ENCODE measurements at regions not wholly inside any gene's neighbourhood (a gene's known extent, or its start where the extent isn't known, plus 50 kb on each side); places are given as distances from the start of the nearest gene placed in this dataset.
"Not testable (repeated sequence)": the region's sequence is repeated elsewhere in the genome, so short reads cannot be mapped to it uniquely, and the experiment has no call there.

- ATAC-seq (ENCODE audit: low read depth in 2 of 2) (no peak), DNase-seq (no peak)
- Mint-ChIP-seq H3K27me3 (no peaks in the 10 kb centered on the region), H3K36me3 (no peaks in the 10 kb centered on the region), H3K4me1 (no peaks in the 10 kb centered on the region), H3K9me3 (peaks cover 4 to 21% (median 11%) of the 10 kb centered on the region in 7 donors), H3K4me3 (no peak overlapping the region), H3K27ac (no peak overlapping the region)
- H3K4me3 ChIP-seq (ENCODE audit: low read depth, low read length): no peak overlapping the region
- H3K36me3 ChIP-seq (ENCODE audit: control insufficient read depth, insufficient read depth, low read length): no peaks in the 10 kb centered on the region
- peaks cover 3 to 12% of the 10 kb centered on the region in 2 experiments for H3K9me3 ChIP-seq (ENCODE audit: control insufficient read depth in 2 of 2, low read length in 2 of 2)
- H3K27ac ChIP-seq (ENCODE audit: insufficient read depth, low read length, poor library complexity, severe bottlenecking): no peak overlapping the region
- no peaks in the 10 kb centered on the region for H3K27me3 ChIP-seq (ENCODE audit: control insufficient read depth, insufficient read depth, low read length)
- H3K4me1 ChIP-seq (ENCODE audit: control insufficient read depth, insufficient read depth, low read length, poor library complexity, severe bottlenecking): no peaks in the 10 kb centered on the region
Measured at GRCh38 chr9:81071108-81071507, 618.2 kb downstream of the TLE1 start.

- Mint-ChIP-seq H3K4me3 (no peak overlapping the region), H3K9me3 (peaks cover 4 to 24% (median 11%) of the 10 kb centered on the region in 7 donors), H3K4me1 (no peaks in the 10 kb centered on the region), H3K27ac (peak overlapping the region in 1 of 3 donors; percentile 64), H3K36me3 (no peaks in the 10 kb centered on the region), H3K27me3 (no peaks in the 10 kb centered on the region)
- H3K36me3 ChIP-seq (ENCODE audit: control insufficient read depth, insufficient read depth, low read length): no peaks in the 10 kb centered on the region
- peaks cover 3 to 12% of the 10 kb centered on the region in 2 experiments for H3K9me3 ChIP-seq (ENCODE audit: control insufficient read depth in 2 of 2, low read length in 2 of 2)
- DNase-seq: no peak
- H3K4me3 ChIP-seq (ENCODE audit: low read depth, low read length): no peak overlapping the region
- no peak for ATAC-seq (ENCODE audit: low read depth in 2 of 2)
- H3K4me1 ChIP-seq (ENCODE audit: control insufficient read depth, insufficient read depth, low read length, poor library complexity, severe bottlenecking): no peaks in the 10 kb centered on the region
- no peaks in the 10 kb centered on the region for H3K27me3 ChIP-seq (ENCODE audit: control insufficient read depth, insufficient read depth, low read length)
- no peak overlapping the region for H3K27ac ChIP-seq (ENCODE audit: insufficient read depth, low read length, poor library complexity, severe bottlenecking)
Measured at GRCh38 chr9:81070689-81071088, 618.7 kb downstream of the TLE1 start.

DNA sequence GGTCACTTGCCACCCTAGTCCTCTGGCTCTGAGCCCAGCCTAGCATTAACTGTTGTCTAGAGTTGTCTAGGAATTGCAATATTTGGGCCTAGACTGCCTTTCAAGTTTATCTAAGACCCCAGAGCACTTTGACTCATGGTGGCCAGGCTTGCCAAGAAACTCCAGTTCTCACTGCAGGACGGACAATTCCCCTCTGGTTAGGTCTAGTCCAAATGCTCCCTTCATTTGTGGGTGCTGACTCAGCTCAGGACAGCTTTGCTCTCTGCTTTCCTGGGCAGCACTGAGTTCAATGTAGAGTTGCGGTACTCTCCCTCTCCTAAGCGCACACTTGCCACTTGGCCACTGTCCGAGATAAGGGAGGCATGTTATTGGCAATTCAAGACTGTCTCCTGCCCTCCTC lies 619.4 kb downstream of the TLE1 start:
- no peak for DNase-seq
- H3K36me3 Mint-ChIP-seq: no peaks in the 10 kb centered on the region

GRCh38 chr9:81069038-81069795 lies 620.1 kb downstream of the TLE1 start:
- Mint-ChIP-seq H3K9me3 (peaks cover 5 to 24% (median 11%) of the 10 kb centered on the region in 7 donors), H3K27me3 (no peaks in the 10 kb centered on the region), H3K4me1 (no peaks in the 10 kb centered on the region), H3K36me3 (no peaks in the 10 kb centered on the region), H3K4me3 (no peak overlapping the region), H3K27ac (no peak overlapping the region)
- H3K4me1 ChIP-seq (ENCODE audit: control insufficient read depth, insufficient read depth, low read length, poor library complexity, severe bottlenecking): no peaks in the 10 kb centered on the region
- peaks cover 3 to 12% of the 10 kb centered on the region in 2 experiments for H3K9me3 ChIP-seq (ENCODE audit: control insufficient read depth in 2 of 2, low read length in 2 of 2)
- no peaks in the 10 kb centered on the region for H3K36me3 ChIP-seq (ENCODE audit: control insufficient read depth, insufficient read depth, low read length)
- no peak overlapping the region for H3K27ac ChIP-seq (ENCODE audit: insufficient read depth, low read length, poor library complexity, severe bottlenecking)
- no peak overlapping the region for H3K4me3 ChIP-seq (ENCODE audit: low read depth, low read length)
- no peak for DNase-seq
- no peak for ATAC-seq (ENCODE audit: low read depth in 2 of 2)
- no peaks in the 10 kb centered on the region for H3K27me3 ChIP-seq (ENCODE audit: control insufficient read depth, insufficient read depth, low read length)

More for the DNA sequence above, 619.4 kb downstream of the TLE1 start:
- Mint-ChIP-seq H3K9me3 (peaks cover 5 to 24% (median 11%) of the 10 kb centered on the region in 7 donors), H3K4me1 (no peaks in the 10 kb centered on the region), H3K4me3 (no peak overlapping the region), H3K27me3 (no peaks in the 10 kb centered on the region), H3K27ac (no peak overlapping the region)
- Histone ChIP-seq H3K27ac (ENCODE audit: insufficient read depth, low read length, poor library complexity, severe bottlenecking) (no peak overlapping the region), H3K27me3 (ENCODE audit: control insufficient read depth, insufficient read depth, low read length) (no peaks in the 10 kb centered on the region), H3K36me3 (ENCODE audit: control insufficient read depth, insufficient read depth, low read length) (no peaks in the 10 kb centered on the region), H3K4me3 (ENCODE audit: low read depth, low read length) (no peak overlapping the region), H3K4me1 (ENCODE audit: control insufficient read depth, insufficient read depth, low read length, poor library complexity, severe bottlenecking) (no peaks in the 10 kb centered on the region), H3K9me3 (ENCODE audit: control insufficient read depth in 2 of 2, low read length in 2 of 2) (peaks cover 3 to 12% of the 10 kb centered on the region in 2 experiments)
- ATAC-seq (ENCODE audit: low read depth in 2 of 2): no peak

GRCh38 chr9:81062995-81063394 lies 626.4 kb downstream of the TLE1 start:
- not testable (repeated sequence) for ATAC-seq (ENCODE audit: low read depth in 2 of 2); H3K36me3 Mint-ChIP-seq
- peaks cover 3 to 36% (median 12%) of the 10 kb centered on the region in 7 donors for H3K9me3 Mint-ChIP-seq

GRCh38 chr9:81058782-81059181 lies 630.6 kb downstream of the TLE1 start:
- no peaks in the 10 kb centered on the region for H3K4me1 ChIP-seq (ENCODE audit: control insufficient read depth, insufficient read depth, low read length, poor library complexity, severe bottlenecking)
- ATAC-seq (ENCODE audit: low read depth in 2 of 2) (no peak), DNase-seq (no peak)
- H3K4me3 Mint-ChIP-seq: no peak overlapping the region
- H3K4me3 ChIP-seq (ENCODE audit: low read depth, low read length): no peak overlapping the region
- H3K36me3 Mint-ChIP-seq: no peaks in the 10 kb centered on the region
- H3K9me3 Mint-ChIP-seq: peaks cover 0 to 19% (median 10%) of the 10 kb centered on the region in 7 donors
- H3K4me1 Mint-ChIP-seq: no peaks in the 10 kb centered on the region
- no peak overlapping the region for H3K27ac ChIP-seq (ENCODE audit: insufficient read depth, low read length, poor library complexity, severe bottlenecking)
- H3K36me3 ChIP-seq (ENCODE audit: control insufficient read depth, insufficient read depth, low read length): no peaks in the 10 kb centered on the region
- no peaks in the 10 kb centered on the region for H3K27me3 ChIP-seq (ENCODE audit: control insufficient read depth, insufficient read depth, low read length)
- peaks cover 0 to 9% of the 10 kb centered on the region in 2 experiments for H3K9me3 ChIP-seq (ENCODE audit: control insufficient read depth in 2 of 2, low read length in 2 of 2)
- no peaks in the 10 kb centered on the region for H3K27me3 Mint-ChIP-seq
- no peak overlapping the region for H3K27ac Mint-ChIP-seq

More at GRCh38 chr9:81062995-81063394, 626.4 kb downstream of the TLE1 start:
- not testable (repeated sequence) for H3K9me3 ChIP-seq (ENCODE audit: control insufficient read depth in 2 of 2, low read length in 2 of 2); H3K27ac ChIP-seq (ENCODE audit: insufficient read depth, low read length, poor library complexity, severe bottlenecking); H3K4me1 Mint-ChIP-seq; H3K4me3 ChIP-seq (ENCODE audit: low read depth, low read length); H3K27me3 Mint-ChIP-seq; H3K27me3 ChIP-seq (ENCODE audit: control insufficient read depth, insufficient read depth, low read length); H3K4me3 Mint-ChIP-seq; H3K4me1 ChIP-seq (ENCODE audit: control insufficient read depth, insufficient read depth, low read length, poor library complexity, severe bottlenecking); DNase-seq; H3K36me3 ChIP-seq (ENCODE audit: control insufficient read depth, insufficient read depth, low read length); H3K27ac Mint-ChIP-seq

DNA sequence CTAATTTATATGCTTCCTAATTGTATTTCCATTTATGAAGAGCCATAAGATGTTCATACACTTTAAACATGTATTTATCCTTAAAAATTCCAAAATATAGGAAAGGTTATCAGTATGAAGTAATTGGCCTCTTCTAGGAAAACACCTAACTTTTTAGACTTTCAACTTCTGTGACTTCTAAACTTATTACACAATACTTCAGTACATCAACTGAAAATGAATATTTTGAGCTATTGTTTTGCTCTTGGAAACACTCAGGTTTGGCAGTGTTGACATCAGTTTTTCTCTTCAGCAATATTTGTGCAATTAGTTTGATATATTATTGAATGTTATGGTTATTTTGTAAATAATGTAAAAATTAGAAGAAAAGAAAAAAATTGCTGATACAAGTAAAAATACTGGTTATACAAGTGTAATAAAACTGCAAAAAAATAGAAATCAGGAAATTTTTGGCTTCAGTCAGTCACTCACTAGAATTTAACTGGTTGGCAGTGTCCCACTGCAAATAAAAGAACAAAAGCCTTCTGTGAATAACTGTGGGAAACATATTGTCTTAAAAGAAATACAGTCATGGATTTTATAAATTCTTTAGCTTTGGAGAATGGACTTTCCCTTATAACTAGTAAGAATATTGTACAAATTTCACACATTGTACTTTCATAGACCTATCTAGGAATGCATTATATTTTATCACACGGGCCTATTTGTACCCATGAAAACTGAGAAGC lies 635.9 kb downstream of the TLE1 start:
- no peak for ATAC-seq (ENCODE audit: low read depth in 2 of 2)
- Histone ChIP-seq H3K4me3 (ENCODE audit: low read depth, low read length) (no peak overlapping the region), H3K27ac (ENCODE audit: insufficient read depth, low read length, poor library complexity, severe bottlenecking) (no peak overlapping the region), H3K36me3 (ENCODE audit: control insufficient read depth, insufficient read depth, low read length) (no peaks in the 10 kb centered on the region), H3K27me3 (ENCODE audit: control insufficient read depth, insufficient read depth, low read length) (no peaks in the 10 kb centered on the region), H3K4me1 (ENCODE audit: control insufficient read depth, insufficient read depth, low read length, poor library complexity, severe bottlenecking) (no peaks in the 10 kb centered on the region), H3K9me3 (ENCODE audit: control insufficient read depth in 2 of 2, low read length in 2 of 2) (no peaks in the 10 kb centered on the region)
- Mint-ChIP-seq H3K36me3 (no peaks in the 10 kb centered on the region), H3K27me3 (no peaks in the 10 kb centered on the region), H3K4me3 (peak overlapping the region in 1 of 4 donors; percentile 38), H3K4me1 (no peaks in the 10 kb centered on the region), H3K9me3 (peaks cover 2 to 19% (median 6%) of the 10 kb centered on the region in 7 donors), H3K27ac (no peak overlapping the region)
- no peak for DNase-seq

Measured in CD4-positive, CD25-positive, alpha-beta regulatory T cell (primary cell).